ENCODE measurements at regions not wholly inside any gene's neighbourhood (a gene's known extent, or its start where the extent isn't known, plus 50 kb on each side); places are given as distances from the start of the nearest gene placed in this dataset.
"Not testable (repeated sequence)": the region's sequence is repeated elsewhere in the genome, so short reads cannot be mapped to it uniquely, and the experiment has no call there.

GRCh38 chr5:158245513-158245912, 386.6 kb upstream of the CLINT1 start:
- no peak overlapping the region for H3K27ac ChIP-seq (ENCODE audit: insufficient read depth, low read length, poor library complexity, severe bottlenecking)
- H3K36me3 Mint-ChIP-seq: no peaks in the 10 kb centered on the region
- no peaks in the 10 kb centered on the region for H3K4me1 Mint-ChIP-seq
- peaks cover 0 to 4% (median 0%) of the 10 kb centered on the region in 7 donors for H3K9me3 Mint-ChIP-seq
- H3K36me3 ChIP-seq (ENCODE audit: control insufficient read depth, insufficient read depth, low read length): no peaks in the 10 kb centered on the region
- DNase-seq: no peak
- no peaks in the 10 kb centered on the region for H3K9me3 ChIP-seq (ENCODE audit: control insufficient read depth in 2 of 2, low read length in 2 of 2)
- ATAC-seq (ENCODE audit: low read depth in 2 of 2): no peak
- no peak overlapping the region for H3K27ac Mint-ChIP-seq
- no peaks in the 10 kb centered on the region for H3K27me3 ChIP-seq (ENCODE audit: control insufficient read depth, insufficient read depth, low read length)
- H3K4me3 Mint-ChIP-seq: no peak overlapping the region
- H3K27me3 Mint-ChIP-seq: no peaks in the 10 kb centered on the region
- no peak overlapping the region for H3K4me3 ChIP-seq (ENCODE audit: low read depth, low read length)
- no peaks in the 10 kb centered on the region for H3K4me1 ChIP-seq (ENCODE audit: control insufficient read depth, insufficient read depth, low read length, poor library complexity, severe bottlenecking)

- no peaks in the 10 kb centered on the region for H3K4me1 Mint-ChIP-seq
- Histone ChIP-seq H3K9me3 (ENCODE audit: control insufficient read depth in 2 of 2, low read length in 2 of 2) (no peaks in the 10 kb centered on the region), H3K36me3 (ENCODE audit: control insufficient read depth, insufficient read depth, low read length) (no peaks in the 10 kb centered on the region), H3K4me1 (ENCODE audit: control insufficient read depth, insufficient read depth, low read length, poor library complexity, severe bottlenecking) (no peaks in the 10 kb centered on the region), H3K27me3 (ENCODE audit: control insufficient read depth, insufficient read depth, low read length) (no peaks in the 10 kb centered on the region), H3K27ac (ENCODE audit: insufficient read depth, low read length, poor library complexity, severe bottlenecking) (no peak overlapping the region), H3K4me3 (ENCODE audit: low read depth, low read length) (no peak overlapping the region)
- peaks cover 0 to 4% (median 0%) of the 10 kb centered on the region in 7 donors for H3K9me3 Mint-ChIP-seq
- DNase-seq (no peak), ATAC-seq (ENCODE audit: low read depth in 2 of 2) (no peak)
- H3K4me3 Mint-ChIP-seq: no peak overlapping the region
- no peaks in the 10 kb centered on the region for H3K36me3 Mint-ChIP-seq
- no peaks in the 10 kb centered on the region for H3K27me3 Mint-ChIP-seq
- no peak overlapping the region for H3K27ac Mint-ChIP-seq
These were observed 385.9 kb upstream of the CLINT1 start for GRCh38 chr5:158244882-158245281.

- H3K4me1 ChIP-seq (ENCODE audit: control insufficient read depth, insufficient read depth, low read length, poor library complexity, severe bottlenecking): no peaks in the 10 kb centered on the region
- no peak for ATAC-seq (ENCODE audit: low read depth in 2 of 2)
- Mint-ChIP-seq H3K27ac (no peak overlapping the region), H3K27me3 (no peaks in the 10 kb centered on the region), H3K9me3 (peaks cover 0 to 2% (median 0%) of the 10 kb centered on the region in 7 donors), H3K4me3 (no peak overlapping the region), H3K36me3 (no peaks in the 10 kb centered on the region), H3K4me1 (peaks cover 0 to 6% (median 0%) of the 10 kb centered on the region in 4 donors)
- no peak overlapping the region for H3K4me3 ChIP-seq (ENCODE audit: low read depth, low read length)
- no peaks in the 10 kb centered on the region for H3K36me3 ChIP-seq (ENCODE audit: control insufficient read depth, insufficient read depth, low read length)
- no peaks in the 10 kb centered on the region for H3K27me3 ChIP-seq (ENCODE audit: control insufficient read depth, insufficient read depth, low read length)
- no peak overlapping the region for H3K27ac ChIP-seq (ENCODE audit: insufficient read depth, low read length, poor library complexity, severe bottlenecking)
- H3K9me3 ChIP-seq (ENCODE audit: control insufficient read depth in 2 of 2, low read length in 2 of 2): no peaks in the 10 kb centered on the region
- DNase-seq: no peak
These were observed 377.8 kb upstream of the CLINT1 start for GRCh38 chr5:158236511-158237335.

GRCh38 chr5:158235159-158235547, 376.2 kb upstream of the CLINT1 start:
- H3K4me1 Mint-ChIP-seq: peaks cover 0 to 6% (median 0%) of the 10 kb centered on the region in 4 donors
- H3K27ac Mint-ChIP-seq: no peak overlapping the region
- Histone ChIP-seq H3K36me3 (ENCODE audit: control insufficient read depth, insufficient read depth, low read length) (no peaks in the 10 kb centered on the region), H3K27ac (ENCODE audit: insufficient read depth, low read length, poor library complexity, severe bottlenecking) (no peak overlapping the region), H3K9me3 (ENCODE audit: control insufficient read depth in 2 of 2, low read length in 2 of 2) (no peaks in the 10 kb centered on the region), H3K27me3 (ENCODE audit: control insufficient read depth, insufficient read depth, low read length) (no peaks in the 10 kb centered on the region), H3K4me3 (ENCODE audit: low read depth, low read length) (no peak overlapping the region), H3K4me1 (ENCODE audit: control insufficient read depth, insufficient read depth, low read length, poor library complexity, severe bottlenecking) (no peaks in the 10 kb centered on the region)
- H3K36me3 Mint-ChIP-seq: no peaks in the 10 kb centered on the region
- no peak for DNase-seq
- H3K27me3 Mint-ChIP-seq: no peaks in the 10 kb centered on the region
- no peak overlapping the region for H3K4me3 Mint-ChIP-seq
- no peak for ATAC-seq (ENCODE audit: low read depth in 2 of 2)
- H3K9me3 Mint-ChIP-seq: peaks cover 0 to 2% (median 0%) of the 10 kb centered on the region in 7 donors

- H3K4me1 Mint-ChIP-seq: peaks cover 0 to 6% (median 0%) of the 10 kb centered on the region in 4 donors
- no peaks in the 10 kb centered on the region for H3K27me3 Mint-ChIP-seq
- Histone ChIP-seq H3K9me3 (ENCODE audit: control insufficient read depth in 2 of 2, low read length in 2 of 2) (no peaks in the 10 kb centered on the region), H3K27me3 (ENCODE audit: control insufficient read depth, insufficient read depth, low read length) (no peaks in the 10 kb centered on the region), H3K4me1 (ENCODE audit: control insufficient read depth, insufficient read depth, low read length, poor library complexity, severe bottlenecking) (no peaks in the 10 kb centered on the region), H3K36me3 (ENCODE audit: control insufficient read depth, insufficient read depth, low read length) (no peaks in the 10 kb centered on the region), H3K27ac (ENCODE audit: insufficient read depth, low read length, poor library complexity, severe bottlenecking) (no peak overlapping the region), H3K4me3 (ENCODE audit: low read depth, low read length) (no peak overlapping the region)
- H3K9me3 Mint-ChIP-seq: peaks cover 0 to 2% (median 0%) of the 10 kb centered on the region in 7 donors
- no peak overlapping the region for H3K4me3 Mint-ChIP-seq
- no peak for ATAC-seq (ENCODE audit: low read depth in 2 of 2)
- no peaks in the 10 kb centered on the region for H3K36me3 Mint-ChIP-seq
- H3K27ac Mint-ChIP-seq: peak overlapping the region in 1 of 3 donors; percentile 2
- DNase-seq: no peak
These were observed 375.6 kb upstream of the CLINT1 start for GRCh38 chr5:158234323-158235158.

GRCh38 chr5:158233735-158234322, 374.9 kb upstream of the CLINT1 start:
- Mint-ChIP-seq H3K4me3 (no peak overlapping the region), H3K4me1 (peaks cover 0 to 6% (median 0%) of the 10 kb centered on the region in 4 donors), H3K27ac (no peak overlapping the region), H3K27me3 (no peaks in the 10 kb centered on the region), H3K36me3 (no peaks in the 10 kb centered on the region), H3K9me3 (peaks cover 0 to 2% (median 0%) of the 10 kb centered on the region in 7 donors)
- no peaks in the 10 kb centered on the region for H3K4me1 ChIP-seq (ENCODE audit: control insufficient read depth, insufficient read depth, low read length, poor library complexity, severe bottlenecking)
- H3K27me3 ChIP-seq (ENCODE audit: control insufficient read depth, insufficient read depth, low read length): no peaks in the 10 kb centered on the region
- DNase-seq (no peak), ATAC-seq (ENCODE audit: low read depth in 2 of 2) (no peak)
- no peak overlapping the region for H3K27ac ChIP-seq (ENCODE audit: insufficient read depth, low read length, poor library complexity, severe bottlenecking)
- H3K4me3 ChIP-seq (ENCODE audit: low read depth, low read length): no peak overlapping the region
- no peaks in the 10 kb centered on the region for H3K36me3 ChIP-seq (ENCODE audit: control insufficient read depth, insufficient read depth, low read length)
- no peaks in the 10 kb centered on the region for H3K9me3 ChIP-seq (ENCODE audit: control insufficient read depth in 2 of 2, low read length in 2 of 2)

- H3K27me3 Mint-ChIP-seq; H3K4me3 ChIP-seq (ENCODE audit: low read depth, low read length); H3K27ac ChIP-seq (ENCODE audit: insufficient read depth, low read length, poor library complexity, severe bottlenecking); DNase-seq; H3K4me3 Mint-ChIP-seq; H3K27me3 ChIP-seq (ENCODE audit: control insufficient read depth, insufficient read depth, low read length); H3K4me1 Mint-ChIP-seq; H3K36me3 Mint-ChIP-seq; ATAC-seq (ENCODE audit: low read depth in 2 of 2); H3K9me3 Mint-ChIP-seq; H3K4me1 ChIP-seq (ENCODE audit: control insufficient read depth, insufficient read depth, low read length, poor library complexity, severe bottlenecking); H3K36me3 ChIP-seq (ENCODE audit: control insufficient read depth, insufficient read depth, low read length); H3K9me3 ChIP-seq (ENCODE audit: control insufficient read depth in 2 of 2, low read length in 2 of 2); H3K27ac Mint-ChIP-seq: not testable (repeated sequence)
These were observed 368.4 kb upstream of the CLINT1 start for GRCh38 chr5:158227314-158227713.

Measured in CD4-positive, CD25-positive, alpha-beta regulatory T cell (primary cell).